HCT116 (cell line): ENCODE measurements at regions not wholly inside any gene's neighbourhood (a gene's known extent, or its start where the extent isn't known, plus 50 kb on each side); places are given as distances from the start of the nearest gene placed in this dataset.

Experiments used
- ATAC-seq: fragments of 200-7000 bp; cut with Tn5 transposase; 2 replicates; pipeline ENCODE4 v1.9.1; 2020; ENCODE audit warnings: mild to moderate bottlenecking, moderate library complexity
- BruUV-seq: library from RNA; stranded (reverse); fragments of 400-500 nt; replicated peaks from 2 replicates; lab custom pipeline; 2021; lab: Mats Ljungman, UMichigan
- CTCF ChIA-PET: fragments of 300-600 bp; sonication (Branson Sonifier 250); formaldehyde crosslinking; loops from one replicate; lab custom pipeline; 2021; ENCODE audit warnings: antibody characterized with exemption; lab: Charles Lee
- POLR2A ChIA-PET: fragments of 300-600, 350-600 bp; sonication (Branson Sonifier 250); formaldehyde crosslinking; loops from one replicate; lab custom pipeline; 2021; ENCODE audit warnings: antibody characterized with exemption; lab: Charles Lee
- RAD21 ChIA-PET, 2 experiments: fragments of 300-600 bp; sonication (Branson Sonifier 250); formaldehyde crosslinking; loops; one replicate each; lab custom pipeline; 2023; ENCODE audit warnings: low total read pairs in 2 of 2; ENCODE audit not compliant: uncharacterized antibody in 2 of 2, unreplicated experiment in 2 of 2, low non-redundant PET in 1 of 2; lab: Charles Lee
- DNase-seq: peaks from one replicate; pipeline ENCODE4 v3.0.0-alpha.2; 2010; ENCODE audit warnings: low read depth, low spot score
- H2AFZ ChIP-seq: fragments of 200-600 bp; shearing (Covaris generic), sonication (generic); 2 replicates; pipeline ENCODE4 v1.6.1; 2017; ENCODE audit warnings: low read depth, mixed run types, mixed read lengths, antibody characterized with exemption, low read length; ENCODE audit not compliant: poor library complexity, severe bottlenecking
- H3K27ac ChIP-seq: 2 replicates; pipeline ENCODE4 v1.5.1; 2012; ENCODE audit warnings: low read depth, low read length
- H3K27me3 ChIP-seq: fragments of 200-600 bp; sonication (generic); 2 replicates; pipeline ENCODE4 v1.6.1; 2016; ENCODE audit warnings: mixed run types, low read length, mixed read lengths; ENCODE audit not compliant: insufficient read depth
- H3K36me3 ChIP-seq, 2 experiments: fragments of 200-500 bp in 1 of 2; fragments of 200-600 bp in 1 of 2; sonication (Bioruptor generic) in 1 of 2; sonication (generic) in 1 of 2; 2 replicates each; pipeline versions ENCODE4 v1.5.1 to v1.6.1; 2014 to 2016; ENCODE audit warnings: low read length in 2 of 2, inconsistent platforms in 1 of 2, mixed read lengths in 1 of 2, mixed run types in 1 of 2; ENCODE audit not compliant: insufficient read depth in 2 of 2, control insufficient read depth in 1 of 2
- H3K4me1 ChIP-seq, 2 experiments: fragments of 200-600 bp in 1 of 2; sonication (generic) in 1 of 2; 2 replicates each; pipeline versions ENCODE4 v1.5.1 to v1.6.1; 2012 to 2017; ENCODE audit warnings: low read length in 2 of 2, inconsistent platforms in 1 of 2, mild to moderate bottlenecking in 1 of 2, mixed read lengths in 1 of 2, mixed run types in 1 of 2, moderate library complexity in 1 of 2; ENCODE audit not compliant: insufficient read depth in 2 of 2, control insufficient read depth in 1 of 2
- H3K4me2 ChIP-seq: fragments of 200-600 bp; sonication (generic); 2 replicates; pipeline ENCODE4 v1.6.1; 2017; ENCODE audit warnings: mixed run types, low read length, mixed read lengths
- H3K4me3 ChIP-seq, 2 experiments: fragments of 200-600 bp in 1 of 2; sonication (generic) in 1 of 2; replicated peaks in 1 of 2; 2 replicates each; pipeline ENCODE4 v1.5.1; 2011 to 2016; ENCODE audit warnings: low read length in 2 of 2, control low read depth in 1 of 2, low read depth in 1 of 2, mild to moderate bottlenecking in 1 of 2, mixed read lengths in 1 of 2, mixed run types in 1 of 2
- H3K79me2 ChIP-seq: fragments of 200-600 bp; sonication (generic); 2 replicates; pipeline ENCODE4 v1.6.1; 2017; ENCODE audit warnings: mild to moderate bottlenecking, mixed run types, low read length, moderate library complexity, mixed read lengths; ENCODE audit not compliant: insufficient read depth
- H3K9ac ChIP-seq: fragments of 200-600 bp; sonication (generic); 2 replicates; pipeline ENCODE4 v1.6.1; 2016; ENCODE audit warnings: low read length, mixed read lengths
- H3K9me2 ChIP-seq: fragments of 200-600 bp; sonication (generic), shearing (Covaris generic); 2 replicates; pipeline ENCODE4 v1.6.1; 2017; ENCODE audit warnings: mixed run types, mild to moderate bottlenecking, moderate library complexity; ENCODE audit not compliant: insufficient read depth
- H3K9me3 ChIP-seq, 2 experiments: fragments of 200-500 bp in 1 of 2; fragments of 200-600 bp in 1 of 2; sonication (Bioruptor generic) in 1 of 2; sonication (generic) in 1 of 2; 2 replicates each; pipeline ENCODE4 v1.6.1; 2014 to 2017; ENCODE audit warnings: low read length in 2 of 2, mixed read lengths in 2 of 2, inconsistent platforms in 1 of 2, low read depth in 1 of 2, mild to moderate bottlenecking in 1 of 2, mixed run types in 1 of 2, moderate library complexity in 1 of 2; ENCODE audit not compliant: control insufficient read depth in 1 of 2, insufficient read depth in 1 of 2
- H4K20me1 ChIP-seq: fragments of 200-600 bp; sonication (generic), shearing (Covaris generic); 2 replicates; pipeline ENCODE4 v1.6.1; 2017; ENCODE audit warnings: mixed run types, mild to moderate bottlenecking, moderate library complexity; ENCODE audit not compliant: insufficient read depth
- CEBPB ChIP-seq: IDR thresholded peaks from 2 replicates; pipeline ENCODE4 v1.6.1; 2012; ENCODE audit warnings: low read depth
- RAD21 ChIP-seq: IDR thresholded peaks from 2 replicates; pipeline ENCODE4 v1.6.1; 2012; ENCODE audit warnings: low read depth, mild to moderate bottlenecking
- ZNF274 ChIP-seq: fragments of 200-500 bp; sonication (Bioruptor generic); IDR thresholded peaks from 2 replicates; pipeline ENCODE4 v1.6.1; 2014; ENCODE audit warnings: mild to moderate bottlenecking, low read depth, low read length, inconsistent platforms
- intact Hi-C: fragments of 100-400 bp; cut with micrococcal nuclease; formaldehyde crosslinking; loops from 2 replicates; pipeline ENCODE4 v1.10.0; 2022
- TF ChIP-seq, protein P1 (sequence below), 3 experiments: fragments of 200-600 bp in 1 of 3; sonication (generic) in 1 of 3; IDR thresholded peaks in 2 of 3; conservative IDR thresholded peaks in 1 of 3; 2 replicates each; pipeline ENCODE4 v1.5.1; 2012 to 2017; ENCODE audit warnings: low read depth in 2 of 3, low read length in 2 of 3, antibody characterized with exemption in 1 of 3, borderline replicate concordance in 1 of 3, control low read depth in 1 of 3, mild to moderate bottlenecking in 1 of 3, mixed read lengths in 1 of 3, mixed run types in 1 of 3, moderate library complexity in 1 of 3; ENCODE audit not compliant: insufficient read depth in 1 of 3
- TF ChIP-seq, protein P2 (sequence below): IDR thresholded peaks from 2 replicates; pipeline ENCODE4 v1.6.1; 2012; ENCODE audit warnings: low read depth

GRCh38 chr3:55320928-55321327, 166.2 kb downstream of the WNT5A start (continued):
- TF ChIP-seq, protein P1, sequence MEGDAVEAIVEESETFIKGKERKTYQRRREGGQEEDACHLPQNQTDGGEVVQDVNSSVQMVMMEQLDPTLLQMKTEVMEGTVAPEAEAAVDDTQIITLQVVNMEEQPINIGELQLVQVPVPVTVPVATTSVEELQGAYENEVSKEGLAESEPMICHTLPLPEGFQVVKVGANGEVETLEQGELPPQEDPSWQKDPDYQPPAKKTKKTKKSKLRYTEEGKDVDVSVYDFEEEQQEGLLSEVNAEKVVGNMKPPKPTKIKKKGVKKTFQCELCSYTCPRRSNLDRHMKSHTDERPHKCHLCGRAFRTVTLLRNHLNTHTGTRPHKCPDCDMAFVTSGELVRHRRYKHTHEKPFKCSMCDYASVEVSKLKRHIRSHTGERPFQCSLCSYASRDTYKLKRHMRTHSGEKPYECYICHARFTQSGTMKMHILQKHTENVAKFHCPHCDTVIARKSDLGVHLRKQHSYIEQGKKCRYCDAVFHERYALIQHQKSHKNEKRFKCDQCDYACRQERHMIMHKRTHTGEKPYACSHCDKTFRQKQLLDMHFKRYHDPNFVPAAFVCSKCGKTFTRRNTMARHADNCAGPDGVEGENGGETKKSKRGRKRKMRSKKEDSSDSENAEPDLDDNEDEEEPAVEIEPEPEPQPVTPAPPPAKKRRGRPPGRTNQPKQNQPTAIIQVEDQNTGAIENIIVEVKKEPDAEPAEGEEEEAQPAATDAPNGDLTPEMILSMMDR (IDR thresholded peaks at IDR 0.05 in 2 of 3, conservative IDR thresholded peaks at IDR 0.05 in 1 of 3; ENCODE audit: borderline replicate concordance in 1 of 3, insufficient read depth in 1 of 3, low read depth in 2 of 3, low read length in 2 of 3) = no peak
- TF ChIP-seq, protein P2, sequence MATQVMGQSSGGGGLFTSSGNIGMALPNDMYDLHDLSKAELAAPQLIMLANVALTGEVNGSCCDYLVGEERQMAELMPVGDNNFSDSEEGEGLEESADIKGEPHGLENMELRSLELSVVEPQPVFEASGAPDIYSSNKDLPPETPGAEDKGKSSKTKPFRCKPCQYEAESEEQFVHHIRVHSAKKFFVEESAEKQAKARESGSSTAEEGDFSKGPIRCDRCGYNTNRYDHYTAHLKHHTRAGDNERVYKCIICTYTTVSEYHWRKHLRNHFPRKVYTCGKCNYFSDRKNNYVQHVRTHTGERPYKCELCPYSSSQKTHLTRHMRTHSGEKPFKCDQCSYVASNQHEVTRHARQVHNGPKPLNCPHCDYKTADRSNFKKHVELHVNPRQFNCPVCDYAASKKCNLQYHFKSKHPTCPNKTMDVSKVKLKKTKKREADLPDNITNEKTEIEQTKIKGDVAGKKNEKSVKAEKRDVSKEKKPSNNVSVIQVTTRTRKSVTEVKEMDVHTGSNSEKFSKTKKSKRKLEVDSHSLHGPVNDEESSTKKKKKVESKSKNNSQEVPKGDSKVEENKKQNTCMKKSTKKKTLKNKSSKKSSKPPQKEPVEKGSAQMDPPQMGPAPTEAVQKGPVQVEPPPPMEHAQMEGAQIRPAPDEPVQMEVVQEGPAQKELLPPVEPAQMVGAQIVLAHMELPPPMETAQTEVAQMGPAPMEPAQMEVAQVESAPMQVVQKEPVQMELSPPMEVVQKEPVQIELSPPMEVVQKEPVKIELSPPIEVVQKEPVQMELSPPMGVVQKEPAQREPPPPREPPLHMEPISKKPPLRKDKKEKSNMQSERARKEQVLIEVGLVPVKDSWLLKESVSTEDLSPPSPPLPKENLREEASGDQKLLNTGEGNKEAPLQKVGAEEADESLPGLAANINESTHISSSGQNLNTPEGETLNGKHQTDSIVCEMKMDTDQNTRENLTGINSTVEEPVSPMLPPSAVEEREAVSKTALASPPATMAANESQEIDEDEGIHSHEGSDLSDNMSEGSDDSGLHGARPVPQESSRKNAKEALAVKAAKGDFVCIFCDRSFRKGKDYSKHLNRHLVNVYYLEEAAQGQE = no peak
- TF ChIP-seq CEBPB (no peak), RAD21 (no peak)

GRCh38 chr3:55315396-55315795, 171.7 kb downstream of the WNT5A start:
- no peaks in the 10 kb centered on the region for H3K36me3 ChIP-seq
- no TSS peak for BruUV-seq
- ChIA-PET CTCF (no interaction called here), RAD21 (no interaction called here), POLR2A (no interaction called here)
- H3K9ac ChIP-seq = no peak overlapping the region
- no peak for DNase-seq
- H3K27ac ChIP-seq = no peak overlapping the region
- H3K4me2 ChIP-seq = no peak overlapping the region
- H2AFZ ChIP-seq = no peak overlapping the region
- no peaks in the 10 kb centered on the region for H3K4me1 ChIP-seq
- intact Hi-C loops = no loop called here
- H3K79me2 ChIP-seq = no peaks in the 10 kb centered on the region
- TF ChIP-seq, protein P2 = no peak
- no peak for TF ChIP-seq ZNF274
- H3K9me2 ChIP-seq = no peaks in the 10 kb centered on the region
- H3K27me3 ChIP-seq = no peaks in the 10 kb centered on the region
- H3K9me3 ChIP-seq = peaks cover 0 to 22% of the 10 kb centered on the region in 2 experiments; a peak in 2 of 4 replicates
- no peak for ATAC-seq
- no peak overlapping the region for H3K4me3 ChIP-seq
- H4K20me1 ChIP-seq = no peaks in the 10 kb centered on the region
